Retinal pigment epithelial cell (primary cell): ENCODE measurements at regions not wholly inside any gene's neighbourhood (a gene's known extent, or its start where the extent isn't known, plus 50 kb on each side); places are given as distances from the start of the nearest gene placed in this dataset.

Source experiments
- DNase-seq: peaks from one replicate; pipeline ENCODE4 v3.0.0-alpha.2; 2010; ENCODE audit warnings: low read depth
- H3K4me3 ChIP-seq: 2 replicates; pipeline ENCODE4 v1.5.1; 2011; ENCODE audit warnings: mild to moderate bottlenecking, low read length, control low read depth, moderate library complexity
- CTCF ChIP-seq: conservative IDR thresholded peaks from 2 replicates; pipeline ENCODE4 v1.5.1; 2011; ENCODE audit warnings: low read depth, low read length, control low read depth, inconsistent platforms

- no peak for TF ChIP-seq CTCF
- no peak for DNase-seq
- H3K4me3 ChIP-seq = no peak overlapping the region
Observed at GRCh38 chr10:53111529-53111928, 338.9 kb upstream of the MBL2 start.

- TF ChIP-seq CTCF = no peak
- H3K4me3 ChIP-seq = no peak overlapping the region
- no peak for DNase-seq
Observed at GRCh38 chr10:53109320-53109719, 336.7 kb upstream of the MBL2 start.

- no peak for TF ChIP-seq CTCF
- DNase-seq = no peak
- H3K4me3 ChIP-seq = no peak overlapping the region
Observed at GRCh38 chr10:53108317-53108934, 335.8 kb upstream of the MBL2 start.

GRCh38 chr10:53107711-53108110 is 335.1 kb upstream of the MBL2 start:
- no peak for TF ChIP-seq CTCF
- DNase-seq = no peak

GRCh38 chr10:53102424-53102823 is 329.8 kb upstream of the MBL2 start:
- DNase-seq = no peak
- no peak overlapping the region for H3K4me3 ChIP-seq
- no peak for TF ChIP-seq CTCF

More at GRCh38 chr10:53107711-53108110, 335.1 kb upstream of the MBL2 start:
- H3K4me3 ChIP-seq = no peak overlapping the region

- DNase-seq = no peak
- no peak overlapping the region for H3K4me3 ChIP-seq
- no peak for TF ChIP-seq CTCF
Observed at GRCh38 chr10:53093878-53094277, 321.3 kb upstream of the MBL2 start.

- DNase-seq = no peak
- no peak overlapping the region for H3K4me3 ChIP-seq
- TF ChIP-seq CTCF = no peak
Observed at GRCh38 chr10:53091574-53091973, 319.0 kb upstream of the MBL2 start.
